NCI-H187 (cell line): ENCODE measurements at regions not wholly inside any gene's neighbourhood (a gene's known extent, or its start where the extent isn't known, plus 50 kb on each side); places are given as distances from the start of the nearest gene placed in this dataset.

Experiments used
- DNase-seq, 2 experiments: peaks; one replicate each; lab custom pipeline; 2025; lab: John Stamatoyannopoulos, UW

- no peak for DNase-seq
Measured at GRCh38 chr3:76969471-76969870, 70.4 kb upstream of the ROBO2 start.

DNA sequence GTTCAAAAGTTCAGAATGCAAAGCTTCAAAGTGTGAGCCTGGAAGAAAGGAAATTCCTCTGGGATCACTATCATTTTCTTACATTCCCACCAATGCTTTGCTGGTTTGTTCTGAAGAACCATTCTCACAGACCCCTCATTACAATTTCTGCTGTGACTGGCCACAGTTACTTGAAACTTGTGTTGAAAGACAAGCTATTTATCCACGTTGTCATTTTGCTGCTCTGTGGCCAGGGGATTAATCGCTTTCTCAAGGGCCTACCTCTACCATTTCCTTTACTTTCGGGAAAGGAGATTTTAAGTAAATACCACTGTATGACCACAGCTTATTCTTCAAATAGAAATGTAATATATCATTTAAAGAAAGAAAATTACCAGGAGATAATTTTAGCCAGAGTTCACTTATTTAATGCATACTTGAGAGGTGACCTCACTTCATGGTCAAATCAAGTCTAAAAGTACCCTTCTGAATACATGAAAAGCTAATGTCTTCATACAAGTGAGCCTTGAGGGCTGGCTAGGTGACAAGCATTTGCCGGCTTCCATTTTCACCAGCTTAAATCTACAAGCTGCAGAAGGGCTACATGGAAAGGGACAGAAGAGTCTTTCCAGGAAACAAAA, 69.8 kb upstream of the ROBO2 start:
- DNase-seq, result no peak

DNA sequence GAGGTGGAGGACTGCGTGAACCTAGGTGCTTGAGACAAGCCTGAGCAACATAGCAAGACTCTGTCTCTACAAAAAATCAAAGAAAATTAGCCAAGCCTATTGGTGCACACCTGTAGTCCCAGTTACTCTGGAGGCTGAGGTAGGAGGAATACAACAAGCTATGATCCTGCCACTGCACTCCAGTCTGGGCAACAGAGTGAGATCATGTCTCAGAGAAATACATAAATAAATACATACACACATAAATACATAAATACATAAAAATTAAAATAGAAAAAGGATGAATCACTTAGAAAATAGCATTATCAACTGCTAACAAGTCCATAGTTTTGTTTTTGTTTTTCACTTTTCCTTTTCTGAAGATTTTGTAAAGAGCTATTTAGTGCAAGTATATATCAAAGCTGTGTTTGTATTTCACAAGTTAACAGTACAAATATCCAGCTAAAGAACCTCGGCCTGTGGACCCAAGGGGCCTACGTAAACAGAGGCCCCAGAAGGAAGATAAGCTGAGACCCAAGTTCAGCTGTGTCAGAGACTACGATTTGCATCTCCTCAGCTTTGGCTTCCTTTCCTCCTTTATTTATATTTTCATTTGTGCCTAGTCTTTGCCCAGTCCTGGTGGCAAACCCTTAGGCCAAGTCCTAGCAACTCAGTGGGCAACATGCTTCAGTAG, 67.1 kb upstream of the ROBO2 start:
- no peak for DNase-seq

DNA sequence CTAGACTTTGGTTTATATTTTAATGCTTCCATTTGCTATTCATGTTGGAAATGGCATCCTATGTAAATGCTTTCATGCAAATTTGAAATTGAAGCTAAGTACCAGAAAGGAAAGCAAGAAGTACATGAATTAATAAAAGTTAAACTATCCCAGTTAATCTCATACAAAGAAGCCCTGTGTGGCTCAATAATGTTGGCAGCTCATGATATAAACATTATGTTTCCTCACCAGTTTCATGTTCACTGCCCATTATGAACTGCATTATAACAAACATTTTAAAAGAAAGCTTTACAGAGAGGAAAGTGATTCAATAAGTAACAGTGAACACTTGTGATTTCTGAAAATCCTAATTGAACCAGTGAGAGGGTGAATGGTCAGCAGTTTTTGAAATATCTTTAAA, 62.9 kb upstream of the ROBO2 start:
- DNase-seq, result no peak

DNA sequence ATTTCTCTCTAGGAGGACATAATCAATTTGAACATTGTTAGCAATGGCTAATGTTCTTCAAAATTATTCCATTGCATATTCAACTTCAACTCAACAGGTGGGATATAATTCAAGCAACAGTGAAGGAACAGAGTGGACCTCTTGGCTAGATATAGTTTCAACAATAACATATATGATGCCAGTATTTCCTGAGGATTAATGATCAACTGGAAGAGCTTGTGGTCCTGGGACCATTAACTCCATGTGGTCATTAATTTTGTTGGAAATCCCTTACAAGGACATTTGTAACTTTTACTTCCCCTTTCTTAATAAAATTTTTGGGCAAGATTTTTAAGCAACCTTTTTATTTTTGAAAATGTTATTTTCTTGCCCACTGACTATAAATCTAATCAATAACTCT, 54.3 kb upstream of the ROBO2 start:
- no peak for DNase-seq

DNA sequence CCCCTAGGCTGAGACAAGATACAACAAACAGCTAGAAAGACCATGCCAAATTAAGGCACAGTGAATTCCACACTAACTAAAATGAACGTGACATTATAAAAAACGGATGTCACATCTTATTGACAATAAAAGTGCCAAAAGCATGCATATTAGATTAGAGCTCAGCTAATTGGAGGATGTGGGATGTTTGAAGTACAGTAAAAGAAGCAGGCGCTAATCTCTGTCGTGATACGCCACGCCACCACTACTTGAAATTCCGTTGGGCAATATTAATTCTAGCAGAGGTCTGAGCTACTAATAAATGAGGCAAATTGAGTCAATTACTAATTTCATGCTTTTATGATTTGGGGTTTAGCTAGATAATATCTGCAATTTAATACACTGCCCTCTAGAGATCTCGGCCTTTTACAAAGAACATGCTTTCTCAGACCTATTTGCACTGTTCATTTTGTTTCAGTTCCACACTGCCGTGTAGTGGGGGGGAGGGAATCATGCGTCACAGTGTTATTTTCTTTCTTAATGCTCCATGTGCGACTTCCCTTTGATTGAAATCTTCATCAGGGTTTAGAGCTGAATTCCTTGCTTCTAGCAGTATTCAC, 52.9 kb upstream of the ROBO2 start:
- DNase-seq, result no peak
